ENCODE measurements at regions not wholly inside any gene's neighbourhood (a gene's known extent, or its start where the extent isn't known, plus 50 kb on each side); places are given as distances from the start of the nearest gene placed in this dataset.

GRCh38 chr3:181880331-181880730 is 168.6 kb downstream of the SOX2 start:
- TF ChIP-seq CTCF (IDR thresholded peaks at IDR 0.05) (no peak), POLR2A (IDR thresholded peaks at IDR 0.05) (no peak)

Measured in vagina (tissue), 2 donors.